ENCODE measurements at regions not wholly inside any gene's neighbourhood (a gene's known extent, or its start where the extent isn't known, plus 50 kb on each side); places are given as distances from the start of the nearest gene placed in this dataset.

DNA sequence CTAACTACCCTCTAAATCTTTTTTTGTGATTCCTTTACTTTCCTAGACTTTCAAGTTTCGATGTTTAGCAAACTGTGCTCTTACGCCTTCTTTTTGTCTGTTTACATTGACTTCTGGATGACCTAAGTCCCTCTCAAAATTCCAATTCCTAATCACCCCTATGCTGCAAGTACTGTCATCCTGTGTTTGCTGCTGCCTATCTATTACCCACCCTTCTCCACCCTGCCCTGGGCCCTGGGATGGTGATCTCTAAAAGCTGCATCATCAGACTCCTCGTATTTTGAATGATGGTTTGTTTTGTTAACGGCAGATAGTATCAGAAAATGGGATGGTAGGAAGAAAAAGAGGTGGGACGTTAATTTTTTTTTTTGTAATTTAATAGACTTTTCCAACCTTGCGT lies 272.1 kb downstream of the DIO2 start:
- TF ChIP-seq REST (IDR thresholded peaks at IDR 0.05; ENCODE audit: unreplicated experiment), result no peak
- no peak for TF ChIP-seq EZH2phosphoT487 (IDR thresholded peaks at IDR 0.05; ENCODE audit: unreplicated experiment)
- Histone ChIP-seq H3K4me2 (no peak overlapping the region), H3K27me3 (ENCODE audit: insufficient read depth) (no peaks in the 10 kb centered on the region), H3K79me2 (replicated peaks; ENCODE audit: insufficient read depth) (no peaks in the 10 kb centered on the region), H3K36me3 (ENCODE audit: insufficient read depth) (no peaks in the 10 kb centered on the region), H2AFZ (no peak overlapping the region), H3K27ac (ENCODE audit: low read depth) (no peak overlapping the region), H3K9me2 (ENCODE audit: insufficient read depth) (no peaks in the 10 kb centered on the region), H3F3A (replicated peaks; ENCODE audit: low read depth) (no peaks in the 10 kb centered on the region), H3K4me3 (no peak overlapping the region), H4K20me1 (replicated peaks; ENCODE audit: insufficient read depth) (no peaks in the 10 kb centered on the region), H3K4me1 (ENCODE audit: insufficient read depth) (no peaks in the 10 kb centered on the region)
- no peak for ATAC-seq
- no peak for DNase-seq (ENCODE audit: low spot score)
- no peaks in the 10 kb centered on the region for H3K27me3 Mint-ChIP-seq (ENCODE audit: insufficient read depth, low read depth, poor library complexity)
- no peaks in the 10 kb centered on the region; the same call in 1 of the 3 replicates for H3K4me1 Mint-ChIP-seq
- no peaks in the 10 kb centered on the region for H3K36me3 Mint-ChIP-seq (ENCODE audit: low read depth)
- no peak overlapping the region for H3K27ac Mint-ChIP-seq
- no peak overlapping the region for H3K4me3 Mint-ChIP-seq
- no peaks in the 10 kb centered on the region; the same call in 2 of the 3 replicates for H3K9me3 Mint-ChIP-seq

DNA sequence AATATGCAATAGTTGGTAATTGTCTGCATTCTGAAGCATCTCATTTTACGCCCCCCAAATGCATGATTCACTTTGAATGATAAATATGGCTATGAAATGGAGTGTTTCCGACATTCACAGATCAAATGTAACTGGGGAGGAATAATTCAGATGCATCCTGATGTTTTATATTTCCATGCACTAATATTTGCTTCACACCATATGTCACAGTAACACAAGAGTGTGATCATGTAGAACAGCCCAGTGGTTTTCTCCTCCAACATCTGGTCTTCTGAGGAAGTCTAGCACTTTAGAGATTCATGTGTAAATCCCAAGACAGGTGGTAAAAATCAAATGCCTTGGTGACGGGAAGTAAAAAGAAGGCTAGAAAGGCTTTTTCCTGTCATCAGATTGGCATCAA lies 273.1 kb downstream of the DIO2 start:
- Histone ChIP-seq H3K9me2 (ENCODE audit: insufficient read depth) (no peaks in the 10 kb centered on the region), H4K20me1 (replicated peaks; ENCODE audit: insufficient read depth) (no peaks in the 10 kb centered on the region), H3K79me2 (replicated peaks; ENCODE audit: insufficient read depth) (no peaks in the 10 kb centered on the region), H3K27me3 (ENCODE audit: insufficient read depth) (no peaks in the 10 kb centered on the region), H3F3A (replicated peaks; ENCODE audit: low read depth) (no peaks in the 10 kb centered on the region), H3K4me2 (no peak overlapping the region), H3K4me3 (no peak overlapping the region), H3K36me3 (ENCODE audit: insufficient read depth) (no peaks in the 10 kb centered on the region), H2AFZ (no peak overlapping the region), H3K27ac (ENCODE audit: low read depth) (no peak overlapping the region), H3K4me1 (ENCODE audit: insufficient read depth) (no peaks in the 10 kb centered on the region)
- no peaks in the 10 kb centered on the region; the same call in 1 of the 3 replicates for H3K4me1 Mint-ChIP-seq
- no peak for DNase-seq (ENCODE audit: low spot score)
- no peaks in the 10 kb centered on the region for H3K27me3 Mint-ChIP-seq (ENCODE audit: insufficient read depth, low read depth, poor library complexity)
- H3K9me3 Mint-ChIP-seq, result no peaks in the 10 kb centered on the region; the same call in 2 of the 3 replicates
- 0 out of 2 replicates have a peak overlapping the region, but pooled peaks have one; percentile 18 for H3K27ac Mint-ChIP-seq
- ATAC-seq, result no peak
- no peak overlapping the region for H3K4me3 Mint-ChIP-seq
- no peak for TF ChIP-seq ZNF331 (CRISPR knock-in tag; IDR thresholded peaks at IDR 0.05; ENCODE audit: low read depth)
- no peak for TF ChIP-seq CREB1 (CRISPR knock-in tag; IDR thresholded peaks at IDR 0.05; ENCODE audit: low read depth)
- no peak for TF ChIP-seq STAT1 (IDR thresholded peaks at IDR 0.05; ENCODE audit: unreplicated experiment)
- no peak for TF ChIP-seq NANOG (IDR thresholded peaks at IDR 0.05; ENCODE audit: borderline replicate concordance)
- no peaks in the 10 kb centered on the region for H3K36me3 Mint-ChIP-seq (ENCODE audit: low read depth)

DNA sequence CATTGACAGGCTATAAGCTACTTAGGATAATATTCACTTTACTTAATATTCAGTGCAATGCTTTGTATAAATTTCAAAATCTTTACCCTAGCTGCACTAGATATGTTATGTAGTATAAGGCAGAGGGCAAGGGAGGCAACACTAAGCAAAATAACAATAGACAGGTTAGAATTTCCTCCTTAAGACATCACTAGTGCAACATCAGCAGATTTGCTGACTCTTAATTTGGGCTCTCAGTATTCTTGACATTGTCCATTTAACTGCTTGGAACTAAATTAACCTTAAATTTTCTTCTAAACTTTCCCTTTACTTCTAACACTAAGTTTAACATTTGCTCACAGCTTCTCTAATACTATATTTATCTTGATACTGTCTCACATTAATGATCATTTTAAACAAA lies 273.9 kb downstream of the DIO2 start:
- no peak for ATAC-seq
- H3K4me3 ChIP-seq, result no peak overlapping the region
- Mint-ChIP-seq H3K4me1 (no peaks in the 10 kb centered on the region; the same call in 1 of the 3 replicates), H3K27me3 (ENCODE audit: insufficient read depth, low read depth, poor library complexity) (no peaks in the 10 kb centered on the region), H3K36me3 (ENCODE audit: low read depth) (no peaks in the 10 kb centered on the region), H3K9me3 (no peaks in the 10 kb centered on the region; the same call in 2 of the 3 replicates), H3K27ac (no peak overlapping the region), H3K4me3 (no peak overlapping the region)
- no peak for DNase-seq (ENCODE audit: low spot score)
- no peaks in the 10 kb centered on the region for H3F3A ChIP-seq (replicated peaks; ENCODE audit: low read depth)
- no peaks in the 10 kb centered on the region for H3K79me2 ChIP-seq (replicated peaks; ENCODE audit: insufficient read depth)
- TF ChIP-seq REST (IDR thresholded peaks at IDR 0.05; ENCODE audit: unreplicated experiment) (no peak), EZH2 (IDR thresholded peaks at IDR 0.05; ENCODE audit: low read depth, unreplicated experiment) (no peak), ZNF114 (CRISPR knock-in tag; IDR thresholded peaks at IDR 0.05) (no peak)
- no peaks in the 10 kb centered on the region for H3K9me2 ChIP-seq (ENCODE audit: insufficient read depth)
- no peaks in the 10 kb centered on the region for H3K36me3 ChIP-seq (ENCODE audit: insufficient read depth)
- H3K27ac ChIP-seq (ENCODE audit: low read depth), result no peak overlapping the region
- H2AFZ ChIP-seq, result no peak overlapping the region
- H3K4me2 ChIP-seq, result no peak overlapping the region
- H3K27me3 ChIP-seq (ENCODE audit: insufficient read depth), result no peaks in the 10 kb centered on the region
- H4K20me1 ChIP-seq (replicated peaks; ENCODE audit: insufficient read depth), result no peaks in the 10 kb centered on the region
- no peaks in the 10 kb centered on the region for H3K4me1 ChIP-seq (ENCODE audit: insufficient read depth)
